ENCODE measurements at regions not wholly inside any gene's neighbourhood (a gene's known extent, or its start where the extent isn't known, plus 50 kb on each side); places are given as distances from the start of the nearest gene placed in this dataset.
"Not testable (repeated sequence)": the region's sequence is repeated elsewhere in the genome, so short reads cannot be mapped to it uniquely, and the experiment has no call there.

- intact Hi-C loops (cut with DNase I), result no loop called here
- peak in 7 of 42 donors; percentile 15 to 63 (median 21) for DNase-seq
These were observed 87.3 kb upstream of the SH3BP4 start for GRCh38 chr2:234864506-234864905.

GRCh38 chr2:234863043-234863934 lies 88.5 kb upstream of the SH3BP4 start:
- peak in 39 of 42 donors; percentile 21 to 84 (median 54) for DNase-seq
- intact Hi-C loops (cut with DNase I), result no loop called here

- intact Hi-C loops (cut with DNase I), result no loop called here
- DNase-seq, result peak in 28 of 42 donors; percentile 13 to 61 (median 36)
These were observed 89.7 kb upstream of the SH3BP4 start for GRCh38 chr2:234861841-234862735.

GRCh38 chr2:234859330-234859872 lies 92.4 kb upstream of the SH3BP4 start:
- intact Hi-C loops (cut with DNase I); DNase-seq: not testable (repeated sequence)

GRCh38 chr2:234858790-234859329 lies 93.0 kb upstream of the SH3BP4 start:
- no peak for DNase-seq
- intact Hi-C loops (cut with DNase I), result no loop called here

GRCh38 chr2:234858145-234858544 lies 93.7 kb upstream of the SH3BP4 start:
- DNase-seq, result no peak
- intact Hi-C loops (cut with DNase I), result no loop called here

- intact Hi-C loops (cut with DNase I), result no loop called here
These were observed 98.1 kb upstream of the SH3BP4 start for GRCh38 chr2:234853729-234854128.

DNA sequence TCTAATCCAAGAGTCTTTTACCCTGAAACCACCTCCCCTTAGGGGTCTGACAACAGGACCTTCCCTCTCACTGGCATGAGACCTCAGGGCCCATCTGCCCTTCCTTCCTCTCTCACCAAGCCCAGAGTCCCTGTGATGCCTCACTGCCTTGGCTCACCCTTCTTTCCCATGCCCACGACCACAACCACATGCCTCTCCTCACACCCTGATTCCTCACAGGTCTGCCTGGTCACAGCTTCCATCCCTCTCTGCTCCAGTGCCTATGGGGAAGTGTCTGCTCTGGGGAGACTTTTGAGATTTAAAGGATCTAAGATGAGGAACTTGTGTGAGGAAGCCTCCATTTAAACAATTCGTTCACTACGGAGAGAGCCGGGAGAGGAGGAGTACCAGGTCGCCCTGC lies 98.9 kb upstream of the SH3BP4 start:
- intact Hi-C loops (cut with DNase I), result no loop called here
- DNase-seq, result no peak

More at GRCh38 chr2:234853729-234854128, 98.1 kb upstream of the SH3BP4 start:
- no peak for DNase-seq

- intact Hi-C loops (cut with DNase I), result no loop called here
- DNase-seq, result no peak
These were observed 99.8 kb upstream of the SH3BP4 start for GRCh38 chr2:234852035-234852434.

- DNase-seq, result no peak
- intact Hi-C loops (cut with DNase I), result no loop called here
These were observed 100.4 kb upstream of the SH3BP4 start for GRCh38 chr2:234851451-234851850.

DNA sequence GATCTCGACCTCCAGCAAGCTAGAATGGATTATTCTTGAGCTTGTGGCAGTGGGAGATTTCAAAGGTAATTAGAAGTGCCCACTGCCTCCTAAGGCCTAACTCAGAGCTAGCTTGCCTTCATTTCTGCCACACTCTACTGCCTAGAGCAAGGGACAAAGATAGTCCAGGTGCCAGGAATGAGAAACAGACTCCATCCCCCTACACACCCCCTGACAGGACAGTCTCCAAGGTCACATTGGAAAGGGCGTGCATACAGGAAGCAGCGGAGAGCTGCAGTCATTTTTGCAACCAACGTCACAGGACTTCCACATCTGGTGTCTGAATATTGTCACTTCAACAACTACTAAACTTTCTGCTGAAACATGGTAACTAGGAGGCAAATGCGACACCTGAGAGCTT lies 101.0 kb upstream of the SH3BP4 start:
- no peak for DNase-seq
- intact Hi-C loops (cut with DNase I), result no loop called here

GRCh38 chr2:234849678-234850077 lies 102.1 kb upstream of the SH3BP4 start:
- intact Hi-C loops (cut with DNase I), result no loop called here
- DNase-seq, result no peak

DNA sequence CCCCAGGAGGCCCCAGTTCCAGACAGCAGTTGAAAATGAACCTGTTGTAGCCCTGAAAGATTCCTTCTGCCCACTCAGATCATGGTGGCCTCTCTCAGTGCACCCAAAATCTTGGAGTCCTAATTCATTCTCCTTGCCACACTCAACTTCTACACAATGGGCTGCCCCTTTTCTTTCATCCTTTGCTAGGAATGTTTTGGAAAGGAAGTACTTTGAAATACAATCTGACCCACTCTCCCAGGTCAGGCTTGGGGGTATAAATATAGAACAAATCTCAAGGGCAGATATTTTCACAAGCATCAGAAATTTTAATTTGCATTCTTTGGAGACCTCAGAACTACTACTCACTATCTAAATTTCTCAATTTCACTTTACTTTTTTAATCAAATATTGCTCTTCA lies 103.2 kb upstream of the SH3BP4 start:
- intact Hi-C loops (cut with DNase I), result no loop called here

DNA sequence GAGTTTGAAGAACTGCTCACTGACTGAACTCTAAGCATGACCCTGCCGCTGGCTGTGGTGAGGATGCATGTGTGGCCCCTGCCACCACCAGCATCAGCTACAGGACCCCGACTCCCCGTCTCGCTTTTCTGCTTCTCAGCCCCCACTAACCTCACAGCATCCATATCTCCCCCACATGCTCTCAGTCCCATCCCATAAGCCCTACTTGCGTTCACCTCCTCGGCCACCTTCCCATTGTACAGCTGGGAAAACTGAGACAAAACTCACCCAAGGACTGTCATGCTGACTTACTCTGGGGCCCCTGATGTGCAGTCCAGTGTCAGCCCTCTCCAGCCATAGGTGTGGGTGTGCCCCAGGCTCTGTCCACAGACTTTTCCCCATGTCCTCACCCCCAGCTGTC lies 104.2 kb upstream of the SH3BP4 start:
- intact Hi-C loops (cut with DNase I), result no loop called here
- DNase-seq, result no peak

More for the DNA sequence above, 103.2 kb upstream of the SH3BP4 start:
- DNase-seq, result no peak

GRCh38 chr2:234847364-234847635 lies 104.5 kb upstream of the SH3BP4 start:
- DNase-seq, result no peak
- intact Hi-C loops (cut with DNase I), result no loop called here

DNA sequence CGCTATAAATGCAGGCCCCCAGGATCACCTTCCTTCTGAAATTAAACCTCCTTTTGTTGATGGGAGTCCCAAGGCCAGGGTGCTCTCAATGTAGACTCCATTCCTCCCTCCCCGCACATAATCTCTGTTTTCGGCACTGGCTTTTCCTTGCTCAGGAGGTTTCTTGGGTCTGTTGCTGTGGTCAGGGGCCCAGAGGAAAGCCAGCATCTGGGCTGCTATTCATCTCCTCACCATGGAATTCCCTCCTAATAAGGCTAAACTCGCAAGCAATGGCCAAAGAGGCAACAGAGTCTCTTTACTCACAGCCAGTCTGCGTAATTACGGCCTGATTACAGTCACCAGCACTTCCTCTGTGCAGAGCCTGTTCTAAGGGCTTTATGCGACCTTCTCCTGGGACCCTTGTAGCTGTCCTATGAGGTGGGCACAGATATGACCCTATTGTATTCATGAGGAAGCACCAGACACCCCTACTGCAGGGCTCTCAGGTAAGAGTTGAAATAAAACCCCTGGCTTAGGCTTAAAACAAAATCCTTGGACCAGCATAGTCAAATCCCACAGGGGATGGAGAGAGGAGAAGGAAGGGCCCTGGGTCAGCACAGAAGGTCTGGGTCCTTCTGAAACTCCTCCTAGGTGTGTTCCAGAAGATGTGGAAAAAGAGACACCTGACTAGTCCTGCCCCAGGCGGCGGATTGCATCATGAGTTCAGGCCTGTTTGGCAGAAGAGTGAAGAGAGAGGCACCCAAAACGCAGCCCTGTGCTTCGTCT lies 105.0 kb upstream of the SH3BP4 start:
- intact Hi-C loops (cut with DNase I), result no loop called here
- DNase-seq, result no peak

GRCh38 chr2:234845602-234846590 lies 105.9 kb upstream of the SH3BP4 start:
- intact Hi-C loops (cut with DNase I), result no loop called here
- no peak for DNase-seq

DNA sequence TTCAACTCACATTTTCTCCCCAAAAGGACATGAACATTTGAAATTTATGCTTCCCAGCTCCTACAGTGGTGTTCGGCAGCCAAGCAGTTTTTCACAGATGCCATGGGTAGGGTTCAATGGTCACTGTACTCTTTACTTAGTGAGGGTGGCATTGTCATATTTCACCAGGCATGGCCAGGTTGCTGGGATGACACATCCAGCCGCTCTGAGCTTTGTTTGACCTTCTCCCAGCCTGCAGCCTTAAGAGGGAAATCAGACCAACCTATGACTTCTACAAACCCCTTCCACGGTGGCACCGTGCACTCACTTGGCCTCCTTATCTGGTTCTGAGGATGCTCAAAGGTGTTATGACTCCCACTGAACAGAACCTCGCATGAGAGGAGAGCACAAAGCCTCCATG lies 108.4 kb upstream of the SH3BP4 start:
- intact Hi-C loops (cut with DNase I), result no loop called here

More for the DNA sequence above, 108.4 kb upstream of the SH3BP4 start:
- DNase-seq, result no peak

All from head of caudate nucleus (tissue), 42 donors.